AG09309 (cell line): ENCODE measurements at regions not wholly inside any gene's neighbourhood (a gene's known extent, or its start where the extent isn't known, plus 50 kb on each side); places are given as distances from the start of the nearest gene placed in this dataset.

Source experiments
- DNase-seq: peaks from one replicate; pipeline ENCODE4 v3.0.0-alpha.2; 2010; ENCODE audit warnings: low read depth
- H3K4me3 ChIP-seq: 2 replicates; pipeline ENCODE4 v1.5.1; 2011; ENCODE audit warnings: mild to moderate bottlenecking, low read depth, low read length, moderate library complexity; ENCODE audit not compliant: control insufficient read depth
- TF ChIP-seq, protein P1 (sequence below): IDR thresholded peaks from 2 replicates; pipeline ENCODE4 v1.5.1; 2011; ENCODE audit warnings: mild to moderate bottlenecking, low read depth, low read length, inconsistent platforms; ENCODE audit not compliant: insufficient read depth, control insufficient read depth; ENCODE audit errors: missing control alignments

- no peak for DNase-seq
- TF ChIP-seq, protein P1, sequence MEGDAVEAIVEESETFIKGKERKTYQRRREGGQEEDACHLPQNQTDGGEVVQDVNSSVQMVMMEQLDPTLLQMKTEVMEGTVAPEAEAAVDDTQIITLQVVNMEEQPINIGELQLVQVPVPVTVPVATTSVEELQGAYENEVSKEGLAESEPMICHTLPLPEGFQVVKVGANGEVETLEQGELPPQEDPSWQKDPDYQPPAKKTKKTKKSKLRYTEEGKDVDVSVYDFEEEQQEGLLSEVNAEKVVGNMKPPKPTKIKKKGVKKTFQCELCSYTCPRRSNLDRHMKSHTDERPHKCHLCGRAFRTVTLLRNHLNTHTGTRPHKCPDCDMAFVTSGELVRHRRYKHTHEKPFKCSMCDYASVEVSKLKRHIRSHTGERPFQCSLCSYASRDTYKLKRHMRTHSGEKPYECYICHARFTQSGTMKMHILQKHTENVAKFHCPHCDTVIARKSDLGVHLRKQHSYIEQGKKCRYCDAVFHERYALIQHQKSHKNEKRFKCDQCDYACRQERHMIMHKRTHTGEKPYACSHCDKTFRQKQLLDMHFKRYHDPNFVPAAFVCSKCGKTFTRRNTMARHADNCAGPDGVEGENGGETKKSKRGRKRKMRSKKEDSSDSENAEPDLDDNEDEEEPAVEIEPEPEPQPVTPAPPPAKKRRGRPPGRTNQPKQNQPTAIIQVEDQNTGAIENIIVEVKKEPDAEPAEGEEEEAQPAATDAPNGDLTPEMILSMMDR: no peak
- no peak overlapping the region for H3K4me3 ChIP-seq
Measured at GRCh38 chr1:100628631-100629081, 90.7 kb downstream of the GPR88 start.

GRCh38 chr1:100629391-100629790 is 90.2 kb upstream of the VCAM1 start:
- no peak overlapping the region for H3K4me3 ChIP-seq
- no peak for DNase-seq
- TF ChIP-seq, protein P1: no peak

GRCh38 chr1:100631015-100631551 is 88.5 kb upstream of the VCAM1 start:
- peak; percentile 79 for DNase-seq
- no peak overlapping the region for H3K4me3 ChIP-seq
- TF ChIP-seq, protein P1: no peak

DNA sequence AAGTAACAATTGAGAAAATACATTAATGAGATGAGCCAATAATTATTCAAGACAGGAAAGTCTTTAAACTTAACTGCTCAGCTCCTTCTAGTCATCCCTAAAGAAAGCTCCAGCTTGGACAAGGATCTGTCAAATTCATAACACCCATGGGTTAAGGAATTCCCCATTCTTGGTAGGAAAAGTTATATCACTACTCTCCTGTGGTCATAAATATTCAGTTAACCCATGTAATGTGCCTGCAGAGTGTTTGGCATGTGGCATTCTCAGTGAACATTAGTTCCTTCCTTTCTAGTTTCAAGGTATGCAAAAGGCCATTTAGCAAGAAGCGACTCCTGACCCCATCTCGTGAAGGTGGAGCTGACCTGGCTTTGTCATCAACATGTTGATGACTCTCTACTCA is 76.7 kb upstream of the VCAM1 start:
- H3K4me3 ChIP-seq: no peak overlapping the region
- DNase-seq: no peak
- TF ChIP-seq, protein P1: no peak

GRCh38 chr1:100643471-100644196 is 75.9 kb upstream of the VCAM1 start:
- DNase-seq: no peak
- no peak overlapping the region for H3K4me3 ChIP-seq
- TF ChIP-seq, protein P1: no peak

- DNase-seq: no peak
- no peak overlapping the region for H3K4me3 ChIP-seq
- TF ChIP-seq, protein P1: no peak
Measured at GRCh38 chr1:100646001-100646400, 73.5 kb upstream of the VCAM1 start.
